ENCODE measurements at regions not wholly inside any gene's neighbourhood (a gene's known extent, or its start where the extent isn't known, plus 50 kb on each side); places are given as distances from the start of the nearest gene placed in this dataset.

- TF ChIP-seq CTCF (IDR thresholded peaks at IDR 0.05), result no peak
- TF ChIP-seq POLR2A (IDR thresholded peaks at IDR 0.05), result no peak
These were observed 83.5 kb upstream of the CFAP20DC start for GRCh38 chr3:59133311-59133710.
